ENCODE measurements at regions not wholly inside any gene's neighbourhood (a gene's known extent, or its start where the extent isn't known, plus 50 kb on each side); places are given as distances from the start of the nearest gene placed in this dataset.

DNA sequence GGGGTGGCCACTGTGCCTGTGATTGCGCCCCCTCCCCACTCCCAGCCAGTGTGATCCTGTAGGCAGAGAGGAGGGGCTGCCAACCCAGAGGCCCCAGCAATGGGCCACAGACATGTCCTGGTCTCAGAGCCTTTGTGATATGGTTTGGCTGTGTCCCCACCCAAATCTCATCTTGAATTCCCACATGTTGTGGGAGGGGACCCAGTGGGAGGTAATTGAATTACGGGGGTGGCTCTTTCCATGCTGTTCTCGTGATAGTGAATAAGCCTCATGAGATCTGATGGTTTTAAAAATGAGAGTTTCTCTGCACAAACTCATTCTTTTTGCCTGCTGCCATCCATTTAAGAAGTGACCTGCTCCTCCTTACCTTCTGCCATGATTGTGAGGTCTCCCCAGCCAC is 56.8 kb upstream of the ZNF469 start:
- Histone ChIP-seq H3K4me1 (ENCODE audit: control insufficient read depth in 2 of 2, insufficient read depth in 1 of 2, low read depth in 1 of 2, low read length in 2 of 2) (no peaks in the 10 kb centered on the region), H3K4me3 (ENCODE audit: low read length in 2 of 2) (no peak overlapping the region), H4K8ac (ENCODE audit: low read depth, low read length) (no peak overlapping the region), H2AFZ (ENCODE audit: low read length) (no peak overlapping the region), H3K9ac (ENCODE audit: low read depth, low read length, poor library complexity) (no peak overlapping the region), H3K79me1 (ENCODE audit: low read depth, low read length) (no peaks in the 10 kb centered on the region), H2BK15ac (ENCODE audit: low read length) (no peak overlapping the region), H3K36me3 (replicated peaks in 1 of 2; ENCODE audit: control insufficient read depth in 2 of 2, insufficient read depth in 2 of 2, low read length in 2 of 2) (peaks cover 0 to 2% of the 10 kb centered on the region in 2 donors), H3K4ac (ENCODE audit: low read length) (no peak overlapping the region), H3K27me3 (ENCODE audit: control insufficient read depth in 3 of 3, insufficient read depth in 3 of 3, low read depth in 1 of 3, low read length in 3 of 3) (peaks cover 0 to 6% (median 1%) of the 10 kb centered on the region in 3 experiments), H3K14ac (ENCODE audit: low read length) (no peak overlapping the region), H3K18ac (ENCODE audit: low read length) (no peak overlapping the region), H4K91ac (ENCODE audit: low read depth, low read length, poor library complexity) (no peak overlapping the region), H2BK12ac (ENCODE audit: low read length) (no peak overlapping the region), H3K4me2 (ENCODE audit: insufficient read depth, low read length, poor library complexity, severe bottlenecking) (no peak overlapping the region), H3K23ac (ENCODE audit: low read depth, low read length, poor library complexity) (no peak overlapping the region), H2BK120ac (ENCODE audit: low read depth, low read length) (no peak overlapping the region), H2AK5ac (ENCODE audit: low read depth, low read length) (no peak overlapping the region), H2BK5ac (ENCODE audit: low read length) (no peak overlapping the region), H3K27ac (replicated peaks; ENCODE audit: low read length) (no peak overlapping the region), H3K9me3 (replicated peaks in 1 of 2; ENCODE audit: control insufficient read depth in 2 of 2, insufficient read depth in 1 of 2, low read depth in 1 of 2, low read length in 2 of 2) (peaks cover 0 to 8% of the 10 kb centered on the region in 2 donors)
- no CpG with 5 or more reads among the region's 3 CpGs for WGBS, 2 donors (ENCODE audit: extremely low coverage in 2 of 2, insufficient read length in 2 of 2, insufficient replicate concordance in 1 of 2)
- no peak for DNase-seq (ENCODE audit: low spot score)

DNA sequence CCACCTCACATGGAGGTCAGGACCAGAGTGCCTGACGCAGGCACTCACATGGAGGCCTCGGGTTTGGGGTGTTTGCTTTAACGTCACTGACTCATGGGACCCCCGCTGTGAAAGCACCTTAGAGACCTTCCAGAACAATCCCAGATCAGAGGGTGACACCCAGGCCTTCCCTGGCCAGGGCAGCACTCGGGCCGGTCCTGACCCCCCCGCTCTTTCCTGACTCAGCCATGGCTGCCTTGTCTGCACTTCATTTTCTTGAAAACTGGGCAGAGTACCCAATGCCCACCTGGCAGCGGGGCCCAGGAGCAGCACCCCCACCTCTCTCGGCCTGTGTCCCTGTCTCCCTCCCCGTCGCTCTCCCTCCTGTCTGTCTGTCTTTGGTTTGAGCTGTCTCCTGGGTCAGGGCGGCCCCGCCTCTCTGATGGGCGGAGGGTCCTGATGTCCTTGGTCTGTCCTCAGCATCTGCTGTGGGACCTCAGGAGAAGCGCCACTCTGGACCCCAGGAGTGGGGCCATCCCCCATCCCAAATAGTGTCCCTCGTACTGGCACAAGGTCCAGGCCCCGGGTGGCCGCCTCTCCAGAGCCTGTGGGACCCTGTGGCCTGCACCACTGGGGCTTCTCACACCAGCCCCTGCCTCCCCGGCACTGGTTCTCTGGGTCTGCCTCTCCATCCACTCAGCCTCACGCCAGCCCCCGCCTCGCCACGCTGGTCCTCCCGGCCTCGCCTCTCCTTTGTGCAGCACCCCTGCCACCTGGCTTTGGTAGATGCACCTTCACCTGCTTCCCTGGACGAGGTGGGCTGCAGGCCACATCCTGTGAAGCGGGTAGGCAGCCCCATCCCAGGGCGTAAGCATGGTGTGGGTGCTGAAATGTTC is 55.9 kb upstream of the ZNF469 start:
- no peak overlapping the region for H2BK120ac ChIP-seq (ENCODE audit: low read depth, low read length)
- H4K91ac ChIP-seq (ENCODE audit: low read depth, low read length, poor library complexity), result no peak overlapping the region
- H2BK15ac ChIP-seq (ENCODE audit: low read length), result peak overlapping the region; percentile 49
- H3K4me2 ChIP-seq (ENCODE audit: insufficient read depth, low read length, poor library complexity, severe bottlenecking), result no peak overlapping the region
- no peak overlapping the region for H3K4me3 ChIP-seq (ENCODE audit: low read length in 2 of 2)
- peaks cover 0 to 9% of the 10 kb centered on the region in 2 donors for H3K9me3 ChIP-seq (replicated peaks in 1 of 2; ENCODE audit: control insufficient read depth in 2 of 2, insufficient read depth in 1 of 2, low read depth in 1 of 2, low read length in 2 of 2)
- peak overlapping the region; percentile 58 for H2BK12ac ChIP-seq (ENCODE audit: low read length)
- H3K14ac ChIP-seq (ENCODE audit: low read length), result peak overlapping the region; percentile 97
- peaks cover 0 to 6% (median 1%) of the 10 kb centered on the region in 3 experiments for H3K27me3 ChIP-seq (ENCODE audit: control insufficient read depth in 3 of 3, insufficient read depth in 3 of 3, low read depth in 1 of 3, low read length in 3 of 3)
- H3K18ac ChIP-seq (ENCODE audit: low read length), result peak overlapping the region; percentile 81
- no CpG with 5 or more reads among the region's 28 CpGs for WGBS, 2 donors (ENCODE audit: extremely low coverage in 2 of 2, insufficient read length in 2 of 2, insufficient replicate concordance in 1 of 2)
- H3K36me3 ChIP-seq (replicated peaks in 1 of 2; ENCODE audit: control insufficient read depth in 2 of 2, insufficient read depth in 2 of 2, low read length in 2 of 2), result no peaks in the 10 kb centered on the region
- peak overlapping the region; percentile 95 for H3K23ac ChIP-seq (ENCODE audit: low read depth, low read length, poor library complexity)
- no peak for DNase-seq (ENCODE audit: low spot score)
- no peaks in the 10 kb centered on the region for H3K79me1 ChIP-seq (ENCODE audit: low read depth, low read length)
- H2AK5ac ChIP-seq (ENCODE audit: low read depth, low read length), result peak overlapping the region; percentile 88
- peak overlapping the region; percentile 53 for H2BK5ac ChIP-seq (ENCODE audit: low read length)
- H3K27ac ChIP-seq (replicated peaks; ENCODE audit: low read length), result no peak overlapping the region
- no peaks in the 10 kb centered on the region for H3K4me1 ChIP-seq (ENCODE audit: control insufficient read depth in 2 of 2, insufficient read depth in 1 of 2, low read depth in 1 of 2, low read length in 2 of 2)
- H2AFZ ChIP-seq (ENCODE audit: low read length), result no peak overlapping the region
- H3K9ac ChIP-seq (ENCODE audit: low read depth, low read length, poor library complexity), result peak overlapping the region; percentile 70
- H4K8ac ChIP-seq (ENCODE audit: low read depth, low read length), result no peak overlapping the region
- peak overlapping the region; percentile 84 for H3K4ac ChIP-seq (ENCODE audit: low read length)

DNA sequence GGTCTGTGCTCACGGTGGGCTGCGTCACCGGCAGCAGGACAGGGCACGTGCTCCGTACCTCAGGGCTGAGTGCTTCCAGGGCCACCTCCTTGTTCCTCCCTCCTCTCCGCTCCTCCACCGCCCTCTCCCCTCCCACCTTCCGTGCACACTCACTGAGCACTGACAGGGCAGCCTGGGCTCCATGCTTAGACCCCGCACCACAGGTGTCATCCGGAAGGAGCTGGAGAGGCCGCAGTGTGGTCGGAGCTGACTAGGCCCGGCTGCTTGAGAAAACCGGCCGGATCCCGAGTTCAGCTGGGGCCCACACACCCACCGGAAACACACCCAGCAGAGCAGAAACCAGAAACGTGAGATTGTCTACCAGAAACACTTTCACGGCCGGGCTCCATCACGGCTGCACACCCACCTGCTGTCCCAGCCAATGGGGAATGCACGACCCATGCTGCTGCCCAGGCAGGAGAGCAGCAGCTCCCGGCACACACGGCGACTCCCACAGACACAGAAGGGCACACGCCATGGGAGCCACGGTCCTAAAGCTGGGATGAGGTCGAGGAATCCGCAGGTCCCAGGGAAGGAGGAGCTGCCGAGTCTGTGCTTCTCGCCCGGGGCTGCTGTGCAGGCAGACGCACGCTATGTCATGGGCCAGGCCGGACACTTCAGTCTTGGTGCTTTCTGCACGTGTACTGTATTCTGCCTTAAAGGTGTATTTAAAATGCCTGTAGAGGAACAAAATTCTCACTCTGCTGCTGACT is 55.0 kb upstream of the ZNF469 start:
- H2BK120ac ChIP-seq (ENCODE audit: low read depth, low read length), result no peak overlapping the region
- peak overlapping the region; percentile 53 for H3K9ac ChIP-seq (ENCODE audit: low read depth, low read length, poor library complexity)
- H2AK5ac ChIP-seq (ENCODE audit: low read depth, low read length), result peak overlapping the region; percentile 88
- H2BK12ac ChIP-seq (ENCODE audit: low read length), result peak overlapping the region; percentile 58
- H3K79me1 ChIP-seq (ENCODE audit: low read depth, low read length), result no peaks in the 10 kb centered on the region
- H3K4me3 ChIP-seq (ENCODE audit: low read length in 2 of 2), result no peak overlapping the region
- H4K8ac ChIP-seq (ENCODE audit: low read depth, low read length), result peak overlapping the region; percentile 43
- no peak overlapping the region for H4K91ac ChIP-seq (ENCODE audit: low read depth, low read length, poor library complexity)
- no peak for DNase-seq (ENCODE audit: low spot score)
- H2BK5ac ChIP-seq (ENCODE audit: low read length), result no peak overlapping the region
- H2AFZ ChIP-seq (ENCODE audit: low read length), result no peak overlapping the region
- H3K9me3 ChIP-seq (replicated peaks in 1 of 2; ENCODE audit: control insufficient read depth in 2 of 2, insufficient read depth in 1 of 2, low read depth in 1 of 2, low read length in 2 of 2), result peaks cover 0 to 7% of the 10 kb centered on the region in 2 donors
- peak overlapping the region; percentile 97 for H3K14ac ChIP-seq (ENCODE audit: low read length)
- no peaks in the 10 kb centered on the region for H3K4me1 ChIP-seq (ENCODE audit: control insufficient read depth in 2 of 2, insufficient read depth in 1 of 2, low read depth in 1 of 2, low read length in 2 of 2)
- H3K23ac ChIP-seq (ENCODE audit: low read depth, low read length, poor library complexity), result peak overlapping the region; percentile 95
- peak overlapping the region; percentile 49 for H2BK15ac ChIP-seq (ENCODE audit: low read length)
- no CpG with 5 or more reads among the region's 36 CpGs for WGBS, 2 donors (ENCODE audit: extremely low coverage in 2 of 2, insufficient read length in 2 of 2, insufficient replicate concordance in 1 of 2)
- H3K27ac ChIP-seq (replicated peaks; ENCODE audit: low read length), result no peak overlapping the region
- H3K4me2 ChIP-seq (ENCODE audit: insufficient read depth, low read length, poor library complexity, severe bottlenecking), result no peak overlapping the region
- no peaks in the 10 kb centered on the region for H3K36me3 ChIP-seq (replicated peaks in 1 of 2; ENCODE audit: control insufficient read depth in 2 of 2, insufficient read depth in 2 of 2, low read length in 2 of 2)
- peaks cover 0 to 6% (median 1%) of the 10 kb centered on the region in 3 experiments for H3K27me3 ChIP-seq (ENCODE audit: control insufficient read depth in 3 of 3, insufficient read depth in 3 of 3, low read depth in 1 of 3, low read length in 3 of 3)
- peak overlapping the region; percentile 84 for H3K4ac ChIP-seq (ENCODE audit: low read length)
- H3K18ac ChIP-seq (ENCODE audit: low read length), result peak overlapping the region; percentile 81

Measured in neuronal stem cell (in vitro differentiated cells).